ENCODE measurements at regions not wholly inside any gene's neighbourhood (a gene's known extent, or its start where the extent isn't known, plus 50 kb on each side); places are given as distances from the start of the nearest gene placed in this dataset.

DNA sequence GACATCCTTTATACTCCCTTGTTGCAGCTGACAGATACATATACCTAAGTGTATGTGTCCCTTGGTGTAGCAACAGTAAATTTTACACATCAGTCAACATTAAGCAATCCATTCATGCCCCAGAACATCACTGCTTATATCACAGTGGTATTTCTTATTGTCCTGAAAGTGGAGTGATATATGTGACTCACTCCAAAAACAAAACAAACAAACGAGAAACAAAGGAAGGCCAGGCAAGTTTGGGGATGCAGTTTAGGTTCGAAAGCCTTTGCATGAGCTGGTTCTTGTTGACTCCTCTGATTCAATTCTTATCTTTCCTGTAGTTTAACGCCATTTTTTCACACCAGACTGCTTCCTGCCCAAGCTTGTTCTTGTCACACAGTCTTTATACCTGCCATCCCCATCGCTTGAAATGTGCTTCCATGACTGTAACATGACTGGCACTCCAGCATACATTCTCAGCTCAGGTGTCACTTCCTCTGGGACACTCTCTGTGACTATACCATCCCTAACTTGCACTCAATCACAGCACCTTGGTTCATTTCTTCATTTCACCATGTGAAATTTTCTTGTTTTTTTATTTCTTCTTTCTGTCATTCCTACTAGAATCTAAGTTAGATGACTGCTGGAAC lies 125.0 kb upstream of the TSHZ2 start:
- no peak for TF ChIP-seq GABPA (IDR thresholded peaks at IDR 0.05 in 1 of 2, conservative IDR thresholded peaks at IDR 0.05 in 1 of 2)
- TF ChIP-seq YY1 (IDR thresholded peaks at IDR 0.05): no peak
